Activated CD4-positive, alpha-beta memory T cell treated with anti-CD3 and anti-CD28 coated beads for 36 hours (primary cell): ENCODE measurements at regions not wholly inside any gene's neighbourhood (a gene's known extent, or its start where the extent isn't known, plus 50 kb on each side); places are given as distances from the start of the nearest gene placed in this dataset.

Experiments
- CTCF ChIA-PET: fragments of 350-600 bp; sonication (Branson Sonifier 250); formaldehyde crosslinking; loops from one replicate; lab custom pipeline; 2021; ENCODE audit warnings: antibody characterized with exemption, inconsistent platforms; lab: Charles Lee
- POLR2A ChIA-PET: fragments of 350-600 bp; sonication (Branson Sonifier 250); formaldehyde crosslinking; loops from one replicate; lab custom pipeline; 2021; ENCODE audit warnings: antibody characterized with exemption; lab: Charles Lee
- DNase-seq: peaks from one replicate; pipeline ENCODE4 v3.0.0-alpha.2; 2020
- H3K27ac Mint-ChIP-seq: one replicate; pipeline ENCODE4 v1.8.0; 2021; ENCODE audit warnings: mixed read lengths
- H3K27me3 Mint-ChIP-seq: one replicate; pipeline ENCODE4 v1.8.0; 2021; ENCODE audit warnings: mixed read lengths
- H3K36me3 Mint-ChIP-seq: one replicate; pipeline ENCODE4 v1.8.0; 2021; ENCODE audit warnings: mixed read lengths
- H3K4me1 Mint-ChIP-seq: one replicate; pipeline ENCODE4 v1.8.0; 2021; ENCODE audit warnings: low read depth, mixed read lengths
- H3K4me3 Mint-ChIP-seq: one replicate; pipeline ENCODE4 v1.8.0; 2021; ENCODE audit warnings: mild to moderate bottlenecking, mixed read lengths
- H3K9me3 Mint-ChIP-seq: one replicate; pipeline ENCODE4 v1.8.0; 2021; ENCODE audit warnings: mixed read lengths
- intact Hi-C: fragments of 100-400 bp; cut with micrococcal nuclease; formaldehyde crosslinking; loops from one replicate; pipeline ENCODE4 v1.15.1; 2023

DNA sequence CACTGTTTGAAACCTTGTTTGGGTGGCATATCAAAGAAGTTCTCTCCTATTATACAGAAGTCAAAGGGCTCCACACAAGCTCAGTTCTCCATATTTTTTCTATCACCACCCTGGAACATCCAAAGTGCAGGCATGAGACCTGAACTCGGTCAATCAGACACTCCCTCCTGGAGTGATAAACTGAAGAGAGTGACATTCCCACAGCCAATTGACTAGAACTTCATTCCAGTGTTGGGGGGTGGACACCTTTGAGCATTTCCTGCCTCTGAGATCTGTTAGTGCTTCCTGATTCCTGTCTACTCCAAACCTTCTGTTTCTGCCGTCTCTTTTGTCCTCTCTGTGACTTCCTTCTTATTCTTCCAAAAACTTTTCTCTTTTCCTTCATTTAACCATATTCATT, 220.7 kb upstream of the NOX3 start:
- CTCF ChIA-PET: no interaction called here
- Mint-ChIP-seq H3K9me3 (no peaks in the 10 kb centered on the region), H3K4me1 (no peaks in the 10 kb centered on the region), H3K27ac (no peak overlapping the region), H3K27me3 (peaks cover 4% of the 10 kb centered on the region), H3K4me3 (no peak overlapping the region), H3K36me3 (no peaks in the 10 kb centered on the region)
- intact Hi-C loops: no loop called here
- POLR2A ChIA-PET: no interaction called here
- no peak for DNase-seq

DNA sequence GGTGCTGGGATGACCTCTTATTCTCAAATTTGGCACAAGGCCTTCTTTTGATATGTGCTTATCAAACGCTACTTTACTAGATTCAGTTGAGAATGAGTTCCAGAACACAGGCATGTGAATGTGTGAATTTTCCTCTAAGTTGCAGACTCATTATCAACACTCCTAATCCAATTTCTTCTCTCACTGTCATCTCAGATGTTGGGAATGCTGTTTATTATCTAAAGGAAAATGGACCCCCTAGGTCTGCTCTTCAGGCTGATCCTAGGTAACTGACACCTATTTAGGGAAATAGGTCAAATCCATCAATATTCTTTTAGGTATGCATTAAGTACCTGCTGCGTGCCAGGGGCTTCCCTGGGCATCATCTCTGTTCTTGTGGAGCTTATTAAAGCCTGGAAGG, 215.0 kb upstream of the NOX3 start:
- Mint-ChIP-seq H3K36me3 (no peaks in the 10 kb centered on the region), H3K4me1 (no peaks in the 10 kb centered on the region), H3K4me3 (no peak overlapping the region), H3K27me3 (peaks cover 6% of the 10 kb centered on the region), H3K27ac (no peak overlapping the region), H3K9me3 (no peaks in the 10 kb centered on the region)
- CTCF ChIA-PET: no interaction called here
- DNase-seq: no peak
- POLR2A ChIA-PET: no interaction called here
- intact Hi-C loops: no loop called here

DNA sequence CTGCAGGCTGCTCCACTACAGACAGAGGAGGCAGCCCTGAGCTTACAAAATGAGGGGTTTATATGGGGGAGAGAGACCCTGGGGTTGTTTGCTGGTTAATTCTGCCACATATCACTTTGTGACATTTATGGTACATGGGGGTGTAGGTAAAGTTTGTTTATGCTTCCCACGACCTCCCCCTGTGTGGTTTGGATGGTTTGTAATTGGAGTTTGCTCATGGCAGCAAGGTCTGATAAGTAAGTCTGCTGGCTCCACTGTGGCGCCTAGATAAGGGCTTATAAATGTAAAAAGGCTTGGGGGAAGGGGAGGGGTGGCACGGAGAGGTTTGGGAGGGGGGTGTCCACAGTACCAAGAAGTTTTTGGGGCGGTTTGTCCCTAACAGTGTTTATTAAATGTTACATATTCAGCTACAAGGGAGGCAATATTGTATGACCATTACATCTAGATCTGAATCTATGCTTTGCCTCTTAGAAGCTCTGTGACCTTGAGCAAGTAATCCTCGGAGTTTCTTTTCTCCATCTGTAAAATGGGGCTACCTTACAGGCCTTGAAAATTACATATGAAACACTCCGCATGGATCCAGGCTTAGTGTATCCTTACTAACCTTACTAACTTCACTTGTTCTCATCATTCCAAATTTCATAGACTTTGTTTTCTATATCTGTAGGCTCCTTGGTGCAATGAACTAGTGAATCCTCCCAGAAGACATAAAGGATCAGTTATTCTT, 204.8 kb upstream of the NOX3 start:
- CTCF ChIA-PET: no interaction called here
- Mint-ChIP-seq H3K4me1 (no peaks in the 10 kb centered on the region), H3K36me3 (no peaks in the 10 kb centered on the region)

DNA sequence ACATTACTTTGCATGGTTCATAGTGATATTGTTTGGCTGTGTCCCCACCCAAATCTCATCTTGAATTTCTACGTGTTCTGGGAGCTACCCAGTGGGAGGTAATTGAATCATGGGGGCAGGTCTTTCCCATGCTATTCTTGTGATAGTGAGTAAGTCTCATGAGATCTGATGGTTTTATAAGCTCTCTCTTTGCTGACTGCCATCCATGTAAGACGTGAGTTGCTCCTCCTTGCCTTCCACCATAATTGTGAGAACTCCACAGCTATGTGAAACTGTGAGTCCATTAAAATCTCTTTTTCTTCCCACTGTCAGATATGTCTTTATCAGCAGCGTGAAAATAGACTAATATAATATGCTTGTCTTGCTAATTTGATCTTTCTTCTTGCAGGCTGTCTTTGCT, 200.4 kb upstream of the NOX3 start:
- no peak overlapping the region for H3K4me3 Mint-ChIP-seq

More for the DNA sequence above, 204.8 kb upstream of the NOX3 start:
- Mint-ChIP-seq H3K9me3 (no peaks in the 10 kb centered on the region), H3K27me3 (peaks cover 9% of the 10 kb centered on the region), H3K27ac (no peak overlapping the region), H3K4me3 (no peak overlapping the region)
- POLR2A ChIA-PET: no interaction called here
- intact Hi-C loops: no loop called here
- no peak for DNase-seq

DNA sequence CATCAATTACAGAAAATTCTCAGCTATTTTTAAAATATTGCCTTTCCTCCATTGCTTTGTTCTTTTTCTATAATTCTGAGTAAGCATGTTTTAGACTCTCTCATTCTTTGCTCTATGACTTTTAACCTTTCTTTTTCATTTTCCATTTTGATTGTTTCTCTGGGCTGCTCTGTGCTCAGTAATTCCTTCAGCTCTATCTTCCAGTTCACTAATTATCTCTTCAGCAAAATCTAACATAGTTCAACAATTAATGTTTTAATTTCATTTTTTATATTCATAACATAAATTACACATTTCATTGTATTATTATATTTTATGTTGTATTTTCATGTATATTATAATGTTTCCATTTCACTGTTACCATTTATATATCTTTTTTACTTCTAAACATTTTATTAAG, 198.8 kb upstream of the NOX3 start:
- intact Hi-C loops: no loop called here
- H3K4me3 Mint-ChIP-seq: no peak overlapping the region
- no peaks in the 10 kb centered on the region for H3K9me3 Mint-ChIP-seq
- H3K4me1 Mint-ChIP-seq: no peaks in the 10 kb centered on the region
- H3K27me3 Mint-ChIP-seq: peaks cover 9% of the 10 kb centered on the region
- no peaks in the 10 kb centered on the region for H3K36me3 Mint-ChIP-seq
- CTCF ChIA-PET: no interaction called here
- POLR2A ChIA-PET: no interaction called here
- no peak overlapping the region for H3K27ac Mint-ChIP-seq
- DNase-seq: no peak

More for the DNA sequence above, 200.4 kb upstream of the NOX3 start:
- no peak for DNase-seq
- Mint-ChIP-seq H3K27ac (no peak overlapping the region), H3K27me3 (peaks cover 9% of the 10 kb centered on the region), H3K9me3 (no peaks in the 10 kb centered on the region), H3K4me1 (no peaks in the 10 kb centered on the region), H3K36me3 (no peaks in the 10 kb centered on the region)
- ChIA-PET CTCF (no interaction called here), POLR2A (no interaction called here)
- intact Hi-C loops: no loop called here

DNA sequence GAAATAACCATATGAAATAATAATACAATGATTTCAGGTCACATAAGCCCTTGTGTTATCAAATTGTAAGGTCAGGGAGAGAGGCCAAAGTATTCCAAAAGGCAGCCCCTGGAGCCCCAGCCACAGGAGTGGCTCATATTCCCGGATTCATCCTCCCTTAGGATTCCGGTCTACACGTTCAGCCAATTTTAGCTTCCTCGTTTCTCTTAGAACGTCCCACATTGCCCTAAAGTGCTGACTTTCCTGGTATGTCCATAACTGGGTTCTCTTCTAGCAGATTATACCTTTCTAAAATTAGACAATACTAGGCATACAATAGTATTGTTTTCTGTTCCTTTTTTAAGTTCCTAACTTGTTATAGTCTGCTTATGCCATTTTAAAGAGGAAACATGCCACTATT, 192.7 kb upstream of the NOX3 start:
- Mint-ChIP-seq H3K9me3 (no peaks in the 10 kb centered on the region), H3K4me3 (no peak overlapping the region), H3K36me3 (no peaks in the 10 kb centered on the region), H3K4me1 (peaks cover 6% of the 10 kb centered on the region), H3K27ac (no peak overlapping the region), H3K27me3 (peaks cover 3% of the 10 kb centered on the region)
- intact Hi-C loops: no loop called here
- CTCF ChIA-PET: no interaction called here
- POLR2A ChIA-PET: no interaction called here
- no peak for DNase-seq

DNA sequence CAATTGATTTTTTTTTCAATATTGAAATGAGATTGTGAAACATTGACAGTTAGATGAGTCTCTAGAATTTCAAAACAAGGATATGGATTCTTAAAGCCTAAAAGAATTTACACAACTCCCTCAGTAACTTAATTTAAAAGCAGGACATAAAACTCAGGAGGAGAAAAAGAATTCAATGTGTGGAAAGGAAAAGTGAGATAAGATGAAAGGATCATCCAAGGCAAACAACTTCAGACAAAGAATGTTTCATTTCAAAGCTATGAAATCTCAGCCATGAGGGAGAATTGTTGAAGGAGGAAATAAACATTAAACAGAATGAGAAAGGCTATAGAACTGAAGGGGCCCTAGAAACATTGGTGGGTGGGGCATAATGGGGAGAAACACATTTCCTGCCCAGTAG, 191.7 kb upstream of the NOX3 start:
- H3K27me3 Mint-ChIP-seq: peaks cover 3% of the 10 kb centered on the region
- H3K4me3 Mint-ChIP-seq: no peak overlapping the region
- POLR2A ChIA-PET: no interaction called here
- no peak overlapping the region for H3K27ac Mint-ChIP-seq
- no peak for DNase-seq
- no peaks in the 10 kb centered on the region for H3K36me3 Mint-ChIP-seq
- H3K4me1 Mint-ChIP-seq: peaks cover 6% of the 10 kb centered on the region
- CTCF ChIA-PET: no interaction called here
- intact Hi-C loops: no loop called here
- peaks cover 2% of the 10 kb centered on the region for H3K9me3 Mint-ChIP-seq

DNA sequence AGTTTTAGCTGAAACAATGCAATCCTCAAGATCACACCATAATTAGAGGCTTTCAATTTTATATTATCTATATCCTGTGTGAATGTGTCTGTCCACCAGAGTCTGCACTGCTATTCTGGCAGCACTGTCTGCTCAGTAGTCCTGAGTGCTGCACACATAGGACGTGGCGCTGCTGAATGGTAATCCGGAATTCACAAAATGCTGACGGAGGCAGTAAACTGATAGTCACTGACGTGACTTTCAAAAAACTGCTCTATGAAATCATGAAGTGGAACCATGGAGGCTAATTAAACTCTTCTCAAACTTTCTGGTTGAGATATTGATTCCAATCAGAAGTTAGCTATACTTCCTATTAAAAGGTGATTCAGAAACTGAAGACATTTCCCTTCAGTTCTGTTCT, 190.8 kb upstream of the NOX3 start:
- POLR2A ChIA-PET: no interaction called here
- H3K27me3 Mint-ChIP-seq: peaks cover 3% of the 10 kb centered on the region

DNA sequence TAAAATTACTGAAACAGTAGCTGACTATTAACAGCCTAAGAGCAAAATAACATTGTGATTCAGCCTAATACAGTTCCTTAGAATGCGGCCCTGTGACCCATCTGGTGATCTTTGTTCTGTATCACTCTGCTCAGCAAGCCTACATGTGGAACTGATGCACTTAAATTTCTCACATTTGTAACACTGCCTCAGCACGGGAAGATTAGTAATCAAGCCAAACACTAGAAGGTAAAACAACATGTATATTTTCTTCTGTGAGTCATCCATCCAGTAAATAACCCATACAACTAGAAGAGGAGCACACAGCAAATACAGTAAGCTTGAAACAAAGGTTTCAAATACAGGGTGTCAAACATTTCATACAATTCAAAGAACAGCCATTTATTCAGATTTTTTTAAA, 189.7 kb upstream of the NOX3 start:
- H3K9me3 Mint-ChIP-seq: peaks cover 10% of the 10 kb centered on the region
- H3K4me3 Mint-ChIP-seq: no peak overlapping the region
- H3K27me3 Mint-ChIP-seq: peaks cover 3% of the 10 kb centered on the region
- DNase-seq: no peak
- ChIA-PET POLR2A (no interaction called here), CTCF (no interaction called here)
- no peaks in the 10 kb centered on the region for H3K36me3 Mint-ChIP-seq
- intact Hi-C loops: no loop called here
- no peak overlapping the region for H3K27ac Mint-ChIP-seq
- H3K4me1 Mint-ChIP-seq: peaks cover 6% of the 10 kb centered on the region

More for the DNA sequence above, 190.8 kb upstream of the NOX3 start:
- CTCF ChIA-PET: no interaction called here
- Mint-ChIP-seq H3K36me3 (no peaks in the 10 kb centered on the region), H3K4me3 (no peak overlapping the region), H3K27ac (no peak overlapping the region), H3K4me1 (peaks cover 6% of the 10 kb centered on the region), H3K9me3 (peaks cover 6% of the 10 kb centered on the region)
- DNase-seq: no peak
- intact Hi-C loops: no loop called here

DNA sequence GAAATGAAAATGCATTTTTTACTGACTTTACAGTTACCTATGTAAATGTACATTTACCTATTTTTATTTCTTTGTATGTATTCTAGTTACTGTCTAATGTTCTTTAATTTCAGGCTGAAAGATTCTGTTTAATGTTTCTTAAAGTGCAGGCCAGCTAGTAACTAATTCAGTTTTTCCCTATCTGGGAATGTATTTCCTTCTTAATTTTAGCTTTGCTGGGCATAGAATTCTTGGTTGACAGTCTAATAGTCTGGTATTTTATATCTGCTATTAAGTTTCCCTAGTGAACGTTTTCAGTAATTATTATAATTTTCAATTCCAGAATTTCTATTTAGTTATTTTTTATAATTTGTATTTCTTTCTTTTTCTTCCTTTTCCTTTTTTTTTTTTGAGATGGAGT, 186.0 kb upstream of the NOX3 start:
- POLR2A ChIA-PET: no interaction called here
- no peak for DNase-seq
- CTCF ChIA-PET: no interaction called here
- H3K27me3 Mint-ChIP-seq: peaks cover under 1% of the 10 kb centered on the region
- H3K27ac Mint-ChIP-seq: no peak overlapping the region
- no peaks in the 10 kb centered on the region for H3K36me3 Mint-ChIP-seq
- intact Hi-C loops: no loop called here
- peaks cover 10% of the 10 kb centered on the region for H3K9me3 Mint-ChIP-seq
- no peaks in the 10 kb centered on the region for H3K4me1 Mint-ChIP-seq
- H3K4me3 Mint-ChIP-seq: no peak overlapping the region

DNA sequence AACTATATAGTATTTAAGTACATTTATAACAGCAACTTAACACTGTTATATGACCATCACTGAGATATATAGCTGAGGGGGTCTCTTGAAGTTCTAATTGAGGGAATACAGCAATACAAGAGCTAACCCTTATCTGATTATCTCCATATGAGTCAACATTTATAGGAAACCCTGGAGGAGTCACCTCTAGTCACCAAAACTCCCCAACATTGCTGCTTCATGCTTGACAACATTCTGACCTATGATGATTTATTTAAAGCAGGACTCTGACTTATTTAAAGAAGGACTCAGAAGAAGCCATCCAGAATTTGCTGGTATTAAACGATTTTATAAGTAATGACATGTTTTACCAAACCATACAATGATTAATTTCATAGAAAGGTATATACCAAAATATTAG, 182.6 kb upstream of the NOX3 start:
- ChIA-PET POLR2A (no interaction called here), CTCF (no interaction called here)
- Mint-ChIP-seq H3K36me3 (no peaks in the 10 kb centered on the region), H3K9me3 (peaks cover 10% of the 10 kb centered on the region), H3K27ac (no peak overlapping the region), H3K4me3 (no peak overlapping the region), H3K4me1 (no peaks in the 10 kb centered on the region), H3K27me3 (no peaks in the 10 kb centered on the region)
- no peak for DNase-seq
- intact Hi-C loops: no loop called here

DNA sequence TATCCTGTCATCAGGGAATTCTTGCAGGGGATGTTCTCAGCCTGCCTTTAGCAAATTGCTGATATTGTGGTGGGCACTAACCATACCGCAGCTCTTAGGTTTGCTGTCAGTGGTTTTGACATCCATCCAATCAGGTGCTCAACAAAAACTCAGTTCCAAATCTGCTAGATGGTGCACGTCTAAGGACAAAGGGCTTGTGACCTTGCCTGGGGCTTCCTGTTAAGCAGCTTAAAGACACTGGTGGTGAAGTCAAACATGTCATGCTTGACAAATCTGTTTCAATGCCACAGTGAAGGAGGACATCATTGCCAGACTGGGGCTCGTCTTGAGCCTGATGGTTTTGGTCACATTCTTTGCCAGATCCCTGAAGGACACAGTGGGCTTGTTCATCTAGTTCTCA, 179.8 kb upstream of the NOX3 start:
- no peaks in the 10 kb centered on the region for H3K9me3 Mint-ChIP-seq
- H3K27me3 Mint-ChIP-seq: peaks cover 1% of the 10 kb centered on the region
- peaks cover 2% of the 10 kb centered on the region for H3K4me1 Mint-ChIP-seq
- POLR2A ChIA-PET: no interaction called here
- DNase-seq: no peak
- H3K27ac Mint-ChIP-seq: no peak overlapping the region
- intact Hi-C loops: no loop called here
- H3K36me3 Mint-ChIP-seq: no peaks in the 10 kb centered on the region
- CTCF ChIA-PET: no interaction called here
- no peak overlapping the region for H3K4me3 Mint-ChIP-seq

DNA sequence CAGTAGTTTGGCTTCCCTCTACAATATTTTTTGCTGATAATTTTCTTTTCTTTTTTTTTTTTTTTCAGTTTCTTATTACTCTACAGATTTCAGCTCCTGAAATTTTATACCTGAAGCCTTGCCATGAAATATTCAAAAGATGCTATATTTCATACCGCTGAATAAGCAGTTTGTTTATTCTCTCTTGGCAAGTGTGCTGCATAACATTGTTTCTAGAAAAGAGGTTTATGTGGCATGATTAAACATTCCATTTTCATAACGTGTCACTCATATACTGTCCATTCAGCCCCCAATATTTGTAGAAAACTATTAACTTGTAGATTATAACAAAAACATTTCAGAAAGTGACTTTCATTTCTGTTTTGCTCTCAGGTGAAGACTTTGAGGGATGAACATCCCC, 174.4 kb upstream of the NOX3 start:
- no peak overlapping the region for H3K27ac Mint-ChIP-seq
- H3K27me3 Mint-ChIP-seq: peaks cover 1% of the 10 kb centered on the region
- intact Hi-C loops: no loop called here
- peaks cover 2% of the 10 kb centered on the region for H3K9me3 Mint-ChIP-seq
- DNase-seq: no peak
- no peak overlapping the region for H3K4me3 Mint-ChIP-seq
- POLR2A ChIA-PET: no interaction called here
- CTCF ChIA-PET: no interaction called here
- H3K4me1 Mint-ChIP-seq: peaks cover 17% of the 10 kb centered on the region
- H3K36me3 Mint-ChIP-seq: no peaks in the 10 kb centered on the region
